GM19043 (cell line): ENCODE measurements at regions not wholly inside any gene's neighbourhood (a gene's known extent, or its start where the extent isn't known, plus 50 kb on each side); places are given as distances from the start of the nearest gene placed in this dataset.

ENCODE experiments used
- ATAC-seq: cut with Tn5 transposase; IDR thresholded peaks from one replicate; pipeline ENCODE4 v1.9.1; 2021; ENCODE audit warnings: low read depth; ENCODE audit not compliant: unreplicated experiment

- no peak for ATAC-seq
Measured at GRCh38 chr6:163841733-163842132, 427.2 kb downstream of the QKI start.

GRCh38 chr6:163841326-163841725, 426.8 kb downstream of the QKI start:
- no peak for ATAC-seq

GRCh38 chr6:163840880-163841279, 426.4 kb downstream of the QKI start:
- no peak for ATAC-seq

GRCh38 chr6:163839296-163839695, 424.8 kb downstream of the QKI start:
- ATAC-seq = no peak

- ATAC-seq = no peak
Measured at GRCh38 chr6:163837691-163838431, 423.3 kb downstream of the QKI start.

- ATAC-seq = no peak
Measured at GRCh38 chr6:163836876-163837690, 422.6 kb downstream of the QKI start.

- ATAC-seq = no peak
Measured at GRCh38 chr6:163835439-163836171, 421.1 kb downstream of the QKI start.

GRCh38 chr6:163834226-163834970, 419.9 kb downstream of the QKI start:
- no peak for ATAC-seq

- no peak for ATAC-seq
Measured at GRCh38 chr6:163831736-163832135, 417.2 kb downstream of the QKI start.

- ATAC-seq = no peak
Measured at GRCh38 chr6:163830641-163831040, 416.1 kb downstream of the QKI start.

- ATAC-seq = no peak
Measured at GRCh38 chr6:163828038-163828795, 413.7 kb downstream of the QKI start.

GRCh38 chr6:163827143-163827542, 412.6 kb downstream of the QKI start:
- ATAC-seq = no peak

GRCh38 chr6:163826629-163827028, 412.1 kb downstream of the QKI start:
- no peak for ATAC-seq

GRCh38 chr6:163825033-163825432, 410.5 kb downstream of the QKI start:
- no peak for ATAC-seq

GRCh38 chr6:163823577-163823976, 409.1 kb downstream of the QKI start:
- no peak for ATAC-seq

- no peak for ATAC-seq
Measured at GRCh38 chr6:163820745-163821458, 406.4 kb downstream of the QKI start.

GRCh38 chr6:163820171-163820570, 405.7 kb downstream of the QKI start:
- no peak for ATAC-seq

GRCh38 chr6:163818719-163819118, 404.2 kb downstream of the QKI start:
- no peak for ATAC-seq

GRCh38 chr6:163816441-163816840, 401.9 kb downstream of the QKI start:
- ATAC-seq = no peak
